Endothelial cell (in vitro differentiated cells): ENCODE measurements at regions not wholly inside any gene's neighbourhood (a gene's known extent, or its start where the extent isn't known, plus 50 kb on each side); places are given as distances from the start of the nearest gene placed in this dataset.

Source experiments
- DNase-seq: peaks from one replicate; pipeline ENCODE4 v3.0.0; 2021; ENCODE audit warnings: low spot score
- H3K27ac Mint-ChIP-seq: one replicate; pipeline ENCODE4 v1.8.0; 2021; ENCODE audit warnings: mixed read lengths, inconsistent platforms; ENCODE audit not compliant: unreplicated experiment
- H3K27me3 Mint-ChIP-seq: one replicate; pipeline ENCODE4 v1.8.0; 2021; ENCODE audit warnings: mild to moderate bottlenecking, moderate library complexity, mixed read lengths, inconsistent platforms; ENCODE audit not compliant: unreplicated experiment
- H3K36me3 Mint-ChIP-seq: one replicate; pipeline ENCODE4 v1.8.0; 2021; ENCODE audit warnings: mild to moderate bottlenecking, low read depth, mixed read lengths, inconsistent platforms; ENCODE audit not compliant: unreplicated experiment
- H3K4me1 Mint-ChIP-seq: one replicate; pipeline ENCODE4 v1.8.0; 2021; ENCODE audit warnings: mild to moderate bottlenecking, mixed read lengths, inconsistent platforms; ENCODE audit not compliant: unreplicated experiment
- H3K4me3 Mint-ChIP-seq: one replicate; pipeline ENCODE4 v1.8.0; 2021; ENCODE audit warnings: mild to moderate bottlenecking, mixed read lengths, inconsistent platforms; ENCODE audit not compliant: unreplicated experiment
- H3K9me3 Mint-ChIP-seq: one replicate; pipeline ENCODE4 v1.8.0; 2021; ENCODE audit warnings: mixed read lengths, inconsistent platforms; ENCODE audit not compliant: unreplicated experiment
- TF ChIP-seq, protein P1 (sequence below): fragments of 200-600 bp; sonication (generic); IDR thresholded peaks from one replicate; pipeline ENCODE4 v1.5.0; 2021; ENCODE audit warnings: antibody characterized with exemption; ENCODE audit not compliant: unreplicated experiment

DNA sequence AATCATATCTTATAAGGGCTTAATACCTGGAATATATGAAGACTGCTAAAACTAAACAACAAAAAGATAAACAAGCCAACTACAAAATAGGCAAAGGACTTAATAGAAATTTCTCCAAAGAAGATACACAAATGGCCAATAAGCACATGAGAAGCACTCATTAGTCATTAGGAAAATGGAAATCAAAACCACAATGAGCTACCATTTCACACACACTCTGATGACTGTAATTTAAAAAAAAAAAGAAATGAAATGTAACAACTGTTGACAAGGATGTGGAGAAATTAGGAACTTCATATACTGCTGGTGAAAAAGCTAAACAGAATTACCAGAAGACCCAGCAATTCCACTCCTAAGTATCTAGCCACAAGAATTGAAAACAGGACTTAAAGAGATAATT lies 374.2 kb upstream of the ZP4 start:
- no peak for DNase-seq
- no peaks in the 10 kb centered on the region for H3K27me3 Mint-ChIP-seq
- no peak overlapping the region for H3K4me3 Mint-ChIP-seq
- no peaks in the 10 kb centered on the region for H3K9me3 Mint-ChIP-seq
- no peak overlapping the region for H3K27ac Mint-ChIP-seq
- H3K36me3 Mint-ChIP-seq = no peaks in the 10 kb centered on the region
- H3K4me1 Mint-ChIP-seq = no peaks in the 10 kb centered on the region
- TF ChIP-seq, protein P1, sequence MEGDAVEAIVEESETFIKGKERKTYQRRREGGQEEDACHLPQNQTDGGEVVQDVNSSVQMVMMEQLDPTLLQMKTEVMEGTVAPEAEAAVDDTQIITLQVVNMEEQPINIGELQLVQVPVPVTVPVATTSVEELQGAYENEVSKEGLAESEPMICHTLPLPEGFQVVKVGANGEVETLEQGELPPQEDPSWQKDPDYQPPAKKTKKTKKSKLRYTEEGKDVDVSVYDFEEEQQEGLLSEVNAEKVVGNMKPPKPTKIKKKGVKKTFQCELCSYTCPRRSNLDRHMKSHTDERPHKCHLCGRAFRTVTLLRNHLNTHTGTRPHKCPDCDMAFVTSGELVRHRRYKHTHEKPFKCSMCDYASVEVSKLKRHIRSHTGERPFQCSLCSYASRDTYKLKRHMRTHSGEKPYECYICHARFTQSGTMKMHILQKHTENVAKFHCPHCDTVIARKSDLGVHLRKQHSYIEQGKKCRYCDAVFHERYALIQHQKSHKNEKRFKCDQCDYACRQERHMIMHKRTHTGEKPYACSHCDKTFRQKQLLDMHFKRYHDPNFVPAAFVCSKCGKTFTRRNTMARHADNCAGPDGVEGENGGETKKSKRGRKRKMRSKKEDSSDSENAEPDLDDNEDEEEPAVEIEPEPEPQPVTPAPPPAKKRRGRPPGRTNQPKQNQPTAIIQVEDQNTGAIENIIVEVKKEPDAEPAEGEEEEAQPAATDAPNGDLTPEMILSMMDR = no peak

DNA sequence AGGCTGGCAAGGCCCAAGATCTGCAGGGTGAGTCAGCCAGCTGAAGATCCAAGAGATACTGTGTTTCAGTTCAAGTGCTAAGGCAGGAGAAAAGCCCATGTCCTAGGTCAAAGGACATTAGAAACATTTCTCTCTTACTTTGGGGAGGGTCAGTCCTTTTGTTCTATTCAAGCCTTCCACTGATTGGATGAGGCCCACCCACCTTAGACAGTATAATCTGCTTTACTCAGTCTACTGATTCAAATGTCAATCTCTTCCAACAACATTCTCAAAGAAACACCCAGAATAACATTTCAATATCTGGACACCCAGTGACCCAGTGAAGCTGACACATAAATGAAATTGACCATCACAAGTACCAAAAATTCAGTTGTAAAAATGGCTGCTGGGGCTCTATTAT lies 367.8 kb upstream of the ZP4 start:
- Mint-ChIP-seq H3K36me3 (no peaks in the 10 kb centered on the region), H3K27me3 (peaks cover 3% of the 10 kb centered on the region), H3K9me3 (no peaks in the 10 kb centered on the region), H3K4me1 (no peaks in the 10 kb centered on the region), H3K27ac (no peak overlapping the region), H3K4me3 (no peak overlapping the region)
- no peak for DNase-seq
- TF ChIP-seq, protein P1 = no peak

DNA sequence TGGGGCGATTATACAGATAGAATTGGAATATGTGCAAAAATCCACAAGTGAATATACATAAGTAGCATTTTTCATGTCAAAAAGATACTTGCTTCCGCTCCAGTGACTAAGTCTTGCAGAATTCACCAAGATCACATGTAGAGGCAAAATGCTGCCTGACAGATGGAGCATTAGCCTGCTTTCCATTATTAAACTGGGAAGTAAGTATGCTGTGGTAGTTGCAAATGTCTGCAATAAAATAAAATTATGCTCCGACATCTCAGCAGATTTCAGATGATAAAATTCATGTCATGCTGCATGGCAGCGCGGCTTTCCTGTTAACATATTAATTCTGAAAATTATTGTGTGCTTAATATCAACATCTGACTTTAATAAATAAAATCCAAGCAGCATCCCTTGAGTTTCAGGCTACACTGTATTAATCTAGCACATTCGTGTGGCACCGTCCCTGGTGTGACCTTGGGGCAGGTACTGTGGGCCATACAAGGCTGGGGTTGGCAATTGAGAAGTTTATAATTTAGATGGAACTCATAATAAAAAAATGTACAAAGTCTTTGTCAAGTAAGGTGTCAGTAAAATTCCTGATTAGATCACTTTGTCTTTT lies 366.4 kb upstream of the ZP4 start:
- Mint-ChIP-seq H3K4me3 (no peak overlapping the region), H3K27ac (no peak overlapping the region), H3K36me3 (no peaks in the 10 kb centered on the region), H3K4me1 (no peaks in the 10 kb centered on the region), H3K27me3 (peaks cover 3% of the 10 kb centered on the region), H3K9me3 (no peaks in the 10 kb centered on the region)
- TF ChIP-seq, protein P1 = no peak
- no peak for DNase-seq

DNA sequence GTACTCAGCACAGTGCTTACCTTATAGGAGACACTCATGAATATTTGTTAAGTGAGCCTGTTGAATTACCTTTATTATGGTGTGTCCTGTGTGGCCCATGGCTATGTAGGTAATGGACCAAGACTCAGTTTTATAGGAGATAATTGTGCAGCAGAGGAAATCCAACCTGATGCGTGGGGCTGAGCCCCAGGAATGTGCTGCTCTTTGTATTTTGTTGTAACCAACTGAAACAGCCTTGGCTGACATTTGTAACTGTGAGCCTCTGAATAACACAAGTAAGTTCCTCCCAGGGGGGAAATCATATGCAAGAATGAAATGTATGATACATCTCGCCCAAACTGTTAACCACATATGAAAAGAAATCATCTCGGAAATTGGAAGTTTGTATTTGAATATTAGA lies 364.2 kb upstream of the ZP4 start:
- Mint-ChIP-seq H3K4me1 (peaks cover 3% of the 10 kb centered on the region), H3K4me3 (no peak overlapping the region), H3K9me3 (no peaks in the 10 kb centered on the region), H3K27ac (no peak overlapping the region), H3K27me3 (peaks cover 3% of the 10 kb centered on the region), H3K36me3 (no peaks in the 10 kb centered on the region)
- TF ChIP-seq, protein P1 = no peak
- no peak for DNase-seq

DNA sequence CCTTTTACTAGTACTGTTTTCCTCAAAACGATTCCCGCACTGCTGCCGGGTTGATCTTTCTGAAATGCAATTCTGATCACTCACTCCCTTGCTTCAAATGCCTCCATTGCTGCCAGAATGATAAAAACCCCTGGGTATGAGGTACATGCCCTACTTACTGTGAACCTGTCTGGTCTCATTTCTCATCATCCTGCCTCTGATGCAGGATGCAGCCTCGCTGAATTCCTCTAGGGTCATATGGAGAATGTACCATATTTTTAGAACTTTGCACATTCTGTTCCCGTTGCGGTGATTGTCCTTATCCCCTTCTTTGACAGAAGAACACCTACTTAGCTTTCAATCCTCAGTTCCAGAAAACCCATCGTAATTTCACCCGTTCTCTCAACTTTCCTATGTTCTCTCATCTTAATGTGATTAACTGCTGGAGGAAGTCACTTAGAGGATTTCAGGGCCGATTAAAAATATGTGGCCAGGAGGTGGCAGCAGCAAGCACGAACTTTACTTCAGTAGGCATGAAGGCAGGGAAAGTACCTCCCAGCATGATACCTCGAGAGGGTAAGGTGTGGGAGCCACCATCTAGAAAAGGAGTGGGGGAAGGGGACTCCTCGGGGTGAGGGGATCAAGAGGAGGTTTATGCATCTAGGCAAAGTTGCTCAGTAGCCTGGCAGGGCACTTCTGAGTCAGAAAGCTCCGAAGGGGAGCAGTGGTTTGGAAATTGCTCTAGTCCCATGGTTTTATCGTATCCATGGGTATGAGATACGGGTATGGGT lies 361.5 kb upstream of the ZP4 start:
- DNase-seq = peak; percentile 62
- Mint-ChIP-seq H3K9me3 (no peaks in the 10 kb centered on the region), H3K36me3 (no peaks in the 10 kb centered on the region), H3K4me3 (no peak overlapping the region), H3K27ac (no peak overlapping the region), H3K27me3 (peaks cover 1% of the 10 kb centered on the region), H3K4me1 (peaks cover 3% of the 10 kb centered on the region)
- TF ChIP-seq, protein P1 = peak; percentile 65
